ENCODE measurements at regions not wholly inside any gene's neighbourhood (a gene's known extent, or its start where the extent isn't known, plus 50 kb on each side); places are given as distances from the start of the nearest gene placed in this dataset.

- Histone ChIP-seq H3K27ac (ENCODE audit: control insufficient read depth, insufficient read depth) (no peak overlapping the region), H3K36me3 (ENCODE audit: control insufficient read depth in 2 of 2, insufficient read depth in 2 of 2, low read length in 1 of 2) (no peaks in the 10 kb centered on the region), H3K79me2 (ENCODE audit: control insufficient read depth, insufficient read depth, low read length) (no peaks in the 10 kb centered on the region), H3K4me1 (ENCODE audit: control insufficient read depth, insufficient read depth, low read length) (no peaks in the 10 kb centered on the region), H3K27me3 (replicated peaks in 1 of 2; ENCODE audit: control insufficient read depth in 2 of 2, insufficient read depth in 2 of 2, low read length in 1 of 2) (no peaks in the 10 kb centered on the region), H3K9me3 (replicated peaks; ENCODE audit: control insufficient read depth, insufficient read depth, low read length) (no peaks in the 10 kb centered on the region), H3K4me2 (ENCODE audit: control insufficient read depth, insufficient read depth) (no peak overlapping the region), H3K4me3 (no peak overlapping the region), H2AFZ (ENCODE audit: control insufficient read depth, low read depth, low read length) (no peak overlapping the region), H3K9ac (ENCODE audit: control insufficient read depth, insufficient read depth, low read length) (no peak overlapping the region), H4K20me1 (ENCODE audit: control insufficient read depth, insufficient read depth) (no peaks in the 10 kb centered on the region)
- BruUV-seq (replicated peaks) = no TSS peak
- ChIA-PET SMC1A (ENCODE audit: uncharacterized antibody, unreplicated experiment) (no interaction called here), POLR2A (no interaction called here), RAD21 (ENCODE audit: unreplicated experiment) (no interaction called here), CTCF (interaction anchor here (0.7 kb wide), 1 partner anchor 74 kb away, joined by 3 read pairs; no protein-coding TSS in a partner anchor)
- no peak for ATAC-seq
- in situ Hi-C loops (cut with MboI) = no loop called here
- WGBS (ENCODE audit: insufficient coverage, insufficient replicate concordance, low lambda C conversion rate, missing lambda C conversion rate) = 22% methylated on average over 2 of the region's 2 CpGs
- TF ChIP-seq MTA3 (IDR thresholded peaks at IDR 0.05; ENCODE audit: borderline replicate concordance, low read length) = no peak
- no peak for TF ChIP-seq ATF2 (IDR thresholded peaks at IDR 0.05; ENCODE audit: low read length)
- TF ChIP-seq ZNF207 (IDR thresholded peaks at IDR 0.05; ENCODE audit: borderline replicate concordance) = no peak
- no peak for TF ChIP-seq SPI1 (IDR thresholded peaks at IDR 0.05; ENCODE audit: borderline replicate concordance, insufficient read depth, low read depth, low read length)
- no peak for TF ChIP-seq NKRF (conservative IDR thresholded peaks at IDR 0.05)
- TF ChIP-seq POLR2AphosphoS5 (IDR thresholded peaks at IDR 0.05; ENCODE audit: low read length) = no peak
- TF ChIP-seq TCF3 (IDR thresholded peaks at IDR 0.05; ENCODE audit: borderline replicate concordance, insufficient read depth, low read depth, low read length) = no peak
- no peak for TF ChIP-seq RAD51 (IDR thresholded peaks at IDR 0.05)
- TF ChIP-seq SREBF1 (IDR thresholded peaks at IDR 0.05; ENCODE audit: low read length) = no peak
- no peak for TF ChIP-seq TARDBP (IDR thresholded peaks at IDR 0.05; ENCODE audit: borderline replicate concordance)
- TF ChIP-seq FOS (IDR thresholded peaks at IDR 0.05; ENCODE audit: borderline replicate concordance, extremely low read depth, insufficient read length) = no peak
- TF ChIP-seq CBX5 (IDR thresholded peaks at IDR 0.05; ENCODE audit: low read depth) = no peak
- no peak for TF ChIP-seq ZSCAN29 (IDR thresholded peaks at IDR 0.05)
- TF ChIP-seq TBL1XR1 (IDR thresholded peaks at IDR 0.05; ENCODE audit: low read depth, low read length) = no peak
- TF ChIP-seq SKIL (IDR thresholded peaks at IDR 0.05; ENCODE audit: low read depth, poor library complexity, severe bottlenecking) = no peak
- TF ChIP-seq TCF12 (IDR thresholded peaks at IDR 0.05; ENCODE audit: low read depth, low read length) = no peak
- intact Hi-C loops (cut with micrococcal nuclease; ENCODE audit: unreplicated experiment) = no loop called here
- no peak for DNase-seq (ENCODE audit: low read depth, low spot score)
- FAIRE-seq = no peak
These were observed 1771.3 kb upstream of the LRRTM1 start for GRCh38 chr2:82075875-82076274.
